Lower leg skin (tissue), 3 donors: ENCODE measurements at regions not wholly inside any gene's neighbourhood (a gene's known extent, or its start where the extent isn't known, plus 50 kb on each side); places are given as distances from the start of the nearest gene placed in this dataset.
"Not testable (repeated sequence)": the region's sequence is repeated elsewhere in the genome, so short reads cannot be mapped to it uniquely, and the experiment has no call there.

Experiments used
- CTCF ChIP-seq, 3 donors: fragments of 450-650 bp; IDR thresholded peaks; one replicate each; pipeline ENCODE4 v1.5.1; 2016; ENCODE audit warnings: antibody characterized with exemption in 3 of 3, mild to moderate bottlenecking in 3 of 3, moderate library complexity in 2 of 3
- POLR2A ChIP-seq, 2 donors: fragments of 450-650 bp; IDR thresholded peaks; one replicate each; pipeline ENCODE4 v1.6.1; 2016 to 2017; ENCODE audit warnings: antibody characterized with exemption in 2 of 2, mild to moderate bottlenecking in 1 of 2, moderate library complexity in 1 of 2

- TF ChIP-seq CTCF, POLR2A (IDR thresholded peaks at IDR 0.05): not testable (repeated sequence)
These were observed 126.3 kb upstream of the CAV2 start for GRCh38 chr7:116373229-116373628.
